ENCODE measurements at regions not wholly inside any gene's neighbourhood (a gene's known extent, or its start where the extent isn't known, plus 50 kb on each side); places are given as distances from the start of the nearest gene placed in this dataset.

DNA sequence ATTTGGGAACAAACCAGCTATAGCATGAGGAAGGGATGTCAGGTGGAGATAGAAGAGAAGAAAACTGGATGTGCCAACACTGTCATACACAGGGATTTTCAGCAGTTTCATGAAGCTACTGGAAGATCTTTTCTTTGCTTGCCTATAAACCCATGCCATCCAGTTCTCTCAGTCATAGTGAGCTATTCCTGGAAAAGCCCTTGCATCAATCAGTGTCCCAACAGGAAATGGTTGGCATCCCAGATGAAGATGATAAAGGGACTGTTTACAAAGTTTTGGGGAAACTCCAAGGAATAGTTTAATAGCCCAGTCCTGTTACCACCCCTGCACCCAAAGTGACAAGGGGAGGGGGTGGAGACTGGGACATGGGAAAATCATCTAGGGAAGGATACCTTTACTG lies 58.5 kb upstream of the ARGLU1 start:
- CTCF ChIA-PET (ENCODE audit: low intra/inter-chr PET ratio): no interaction called here
- Histone ChIP-seq H3K4me2 (ENCODE audit: insufficient read depth, low read length) (no peak overlapping the region), H3K36me3 (ENCODE audit: control insufficient read depth, insufficient read depth, low read length) (no peaks in the 10 kb centered on the region), H3K4me1 (replicated peaks in 1 of 2; ENCODE audit: control insufficient read depth in 2 of 2, insufficient read depth in 2 of 2, low read length in 2 of 2) (no peaks in the 10 kb centered on the region), H3K9ac (ENCODE audit: insufficient read depth in 1 of 2, low read depth in 2 of 2, low read length in 2 of 2) (no peak overlapping the region), H2AFZ (ENCODE audit: low read depth, low read length) (no peak overlapping the region), H3K9me1 (ENCODE audit: control insufficient read depth, insufficient read depth, low read length) (no peaks in the 10 kb centered on the region), H3K9me3 (replicated peaks; ENCODE audit: control insufficient read depth, insufficient read depth, low read depth, low read length) (no peaks in the 10 kb centered on the region), H4K20me1 (replicated peaks; ENCODE audit: control insufficient read depth, insufficient read depth, low read length) (no peaks in the 10 kb centered on the region), H3K27me3 (ENCODE audit: control insufficient read depth in 2 of 2, insufficient read depth in 2 of 2, low read length in 2 of 2) (no peaks in the 10 kb centered on the region), H3K27ac (ENCODE audit: extremely low read depth, low read depth, low read length) (no peak overlapping the region), H3K79me2 (ENCODE audit: control insufficient read depth, insufficient read depth, low read length) (no peaks in the 10 kb centered on the region), H3K4me3 (no peak overlapping the region)
- DNase-seq (ENCODE audit: extremely low read depth in 1 of 4, low spot score in 3 of 4) (no peak), ATAC-seq (no peak), FAIRE-seq (no peak)
- in situ Hi-C loops (cut with MboI): no loop called here
- intact Hi-C loops (cut with micrococcal nuclease): no loop called here
- POLR2A ChIA-PET: no interaction called here
- no TSS peak for BruUV-seq (replicated peaks)
- TF ChIP-seq ZFPM2 (CRISPR knock-in tag; IDR thresholded peaks at IDR 0.05): no peak
- no peak for TF ChIP-seq TBP (optimal IDR thresholded peaks at IDR 0.05; ENCODE audit: low read depth, low read length)
- TF ChIP-seq, protein P1, sequence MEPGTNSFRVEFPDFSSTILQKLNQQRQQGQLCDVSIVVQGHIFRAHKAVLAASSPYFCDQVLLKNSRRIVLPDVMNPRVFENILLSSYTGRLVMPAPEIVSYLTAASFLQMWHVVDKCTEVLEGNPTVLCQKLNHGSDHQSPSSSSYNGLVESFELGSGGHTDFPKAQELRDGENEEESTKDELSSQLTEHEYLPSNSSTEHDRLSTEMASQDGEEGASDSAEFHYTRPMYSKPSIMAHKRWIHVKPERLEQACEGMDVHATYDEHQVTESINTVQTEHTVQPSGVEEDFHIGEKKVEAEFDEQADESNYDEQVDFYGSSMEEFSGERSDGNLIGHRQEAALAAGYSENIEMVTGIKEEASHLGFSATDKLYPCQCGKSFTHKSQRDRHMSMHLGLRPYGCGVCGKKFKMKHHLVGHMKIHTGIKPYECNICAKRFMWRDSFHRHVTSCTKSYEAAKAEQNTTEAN (CRISPR knock-in tag; IDR thresholded peaks at IDR 0.05): no peak
- TF ChIP-seq ZNF717 (CRISPR knock-in tag; IDR thresholded peaks at IDR 0.05): no peak
- TF ChIP-seq MEF2D (tag; conservative IDR thresholded peaks at IDR 0.05; ENCODE audit: low read depth): no peak
- no peak for TF ChIP-seq ZKSCAN8 (CRISPR knock-in tag; IDR thresholded peaks at IDR 0.05)
- TF ChIP-seq C11orf30 (IDR thresholded peaks at IDR 0.05; ENCODE audit: low read depth): no peak
- TF ChIP-seq, protein P2, sequence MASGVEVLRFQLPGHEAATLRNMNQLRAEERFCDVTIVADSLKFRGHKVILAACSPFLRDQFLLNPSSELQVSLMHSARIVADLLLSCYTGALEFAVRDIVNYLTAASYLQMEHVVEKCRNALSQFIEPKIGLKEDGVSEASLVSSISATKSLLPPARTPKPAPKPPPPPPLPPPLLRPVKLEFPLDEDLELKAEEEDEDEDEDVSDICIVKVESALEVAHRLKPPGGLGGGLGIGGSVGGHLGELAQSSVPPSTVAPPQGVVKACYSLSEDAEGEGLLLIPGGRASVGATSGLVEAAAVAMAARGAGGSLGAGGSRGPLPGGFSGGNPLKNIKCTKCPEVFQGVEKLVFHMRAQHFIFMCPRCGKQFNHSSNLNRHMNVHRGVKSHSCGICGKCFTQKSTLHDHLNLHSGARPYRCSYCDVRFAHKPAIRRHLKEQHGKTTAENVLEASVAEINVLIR (CRISPR knock-in tag; IDR thresholded peaks at IDR 0.05): no peak
- TF ChIP-seq ZNF586 (CRISPR knock-in tag; conservative IDR thresholded peaks at IDR 0.05): no peak
- TF ChIP-seq ZNF224 (CRISPR knock-in tag; IDR thresholded peaks at IDR 0.05): no peak
- TF ChIP-seq KAT8 (IDR thresholded peaks at IDR 0.05; ENCODE audit: low read depth): no peak
- TF ChIP-seq, protein P3, sequence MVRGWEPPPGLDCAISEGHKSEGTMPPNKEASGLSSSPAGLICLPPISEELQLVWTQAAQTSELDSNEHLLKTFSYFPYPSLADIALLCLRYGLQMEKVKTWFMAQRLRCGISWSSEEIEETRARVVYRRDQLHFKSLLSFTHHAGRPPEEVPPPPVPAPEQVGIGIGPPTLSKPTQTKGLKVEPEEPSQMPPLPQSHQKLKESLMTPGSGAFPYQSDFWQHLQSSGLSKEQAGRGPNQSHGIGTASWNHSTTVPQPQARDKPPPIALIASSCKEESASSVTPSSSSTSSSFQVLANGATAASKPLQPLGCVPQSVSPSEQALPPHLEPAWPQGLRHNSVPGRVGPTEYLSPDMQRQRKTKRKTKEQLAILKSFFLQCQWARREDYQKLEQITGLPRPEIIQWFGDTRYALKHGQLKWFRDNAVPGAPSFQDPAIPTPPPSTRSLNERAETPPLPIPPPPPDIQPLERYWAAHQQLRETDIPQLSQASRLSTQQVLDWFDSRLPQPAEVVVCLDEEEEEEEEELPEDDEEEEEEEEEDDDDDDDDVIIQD (CRISPR knock-in tag; IDR thresholded peaks at IDR 0.05): no peak
- no peak for TF ChIP-seq RBM34 (IDR thresholded peaks at IDR 0.05; ENCODE audit: borderline replicate concordance, insufficient read depth, low read length)
- no peak for TF ChIP-seq ASH1L (IDR thresholded peaks at IDR 0.05; ENCODE audit: borderline replicate concordance, low read depth, partially characterized antibody)
- TF ChIP-seq POU5F1 (IDR thresholded peaks at IDR 0.05; ENCODE audit: borderline replicate concordance, low read depth, low read length, partially characterized antibody): no peak
- TF ChIP-seq ZKSCAN1 (IDR thresholded peaks at IDR 0.05; ENCODE audit: low read depth, low read length): no peak

Measured in K562 (cell line).